ENCODE measurements at regions not wholly inside any gene's neighbourhood (a gene's known extent, or its start where the extent isn't known, plus 50 kb on each side); places are given as distances from the start of the nearest gene placed in this dataset.
"Not testable (repeated sequence)": the region's sequence is repeated elsewhere in the genome, so short reads cannot be mapped to it uniquely, and the experiment has no call there.

DNA sequence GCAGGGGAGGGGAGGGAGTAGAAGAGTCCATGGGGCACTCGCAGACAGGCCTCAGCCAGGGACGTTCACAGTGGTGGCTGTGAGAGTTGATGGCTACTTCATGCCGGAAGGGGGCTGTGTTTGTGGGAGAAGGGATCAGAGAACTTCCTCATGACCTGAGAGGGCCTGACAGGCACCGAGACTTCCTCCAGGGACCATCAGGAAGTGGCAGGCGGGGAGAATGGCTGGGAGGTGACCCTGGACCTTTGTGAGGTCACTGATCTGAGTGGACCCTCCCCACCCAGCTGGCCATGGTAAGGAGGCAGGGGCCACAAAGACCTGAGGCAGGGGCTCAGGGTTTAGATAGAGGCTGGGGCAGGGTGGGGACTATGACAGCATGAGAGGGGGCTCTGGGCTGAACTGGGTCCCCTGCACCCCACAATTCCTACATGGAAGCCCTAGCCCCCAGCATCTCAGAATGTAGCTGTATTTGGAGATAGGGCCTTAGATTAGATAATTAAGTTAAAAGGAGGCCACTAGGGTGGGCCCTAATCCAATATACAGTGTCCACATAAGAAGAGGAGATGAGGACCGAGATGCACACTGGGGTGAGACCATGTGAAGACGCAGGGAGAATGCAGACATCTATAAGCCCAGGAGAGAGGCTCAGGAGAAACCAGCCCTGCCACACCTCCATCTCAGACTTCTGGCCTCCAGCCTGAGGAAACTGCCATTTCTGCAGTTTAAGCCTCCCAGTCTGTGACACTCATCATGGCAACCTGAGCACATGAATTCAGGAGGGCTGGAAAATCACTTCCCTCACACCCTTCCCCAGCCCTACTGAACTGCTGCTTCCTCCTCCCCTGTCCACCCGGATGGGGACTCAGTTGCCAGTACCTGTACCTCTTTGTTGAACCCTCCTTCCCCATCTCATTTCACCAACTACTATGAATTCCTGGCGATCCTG is 273.9 kb upstream of the ZNF32 start:
- 86% methylated on average over 9 of the region's 9 CpGs for WGBS
- TF ChIP-seq POLR2A (IDR thresholded peaks at IDR 0.05) (no peak), POLR2AphosphoS5 (IDR thresholded peaks at IDR 0.05) (no peak)
- TF ChIP-seq, protein P1, sequence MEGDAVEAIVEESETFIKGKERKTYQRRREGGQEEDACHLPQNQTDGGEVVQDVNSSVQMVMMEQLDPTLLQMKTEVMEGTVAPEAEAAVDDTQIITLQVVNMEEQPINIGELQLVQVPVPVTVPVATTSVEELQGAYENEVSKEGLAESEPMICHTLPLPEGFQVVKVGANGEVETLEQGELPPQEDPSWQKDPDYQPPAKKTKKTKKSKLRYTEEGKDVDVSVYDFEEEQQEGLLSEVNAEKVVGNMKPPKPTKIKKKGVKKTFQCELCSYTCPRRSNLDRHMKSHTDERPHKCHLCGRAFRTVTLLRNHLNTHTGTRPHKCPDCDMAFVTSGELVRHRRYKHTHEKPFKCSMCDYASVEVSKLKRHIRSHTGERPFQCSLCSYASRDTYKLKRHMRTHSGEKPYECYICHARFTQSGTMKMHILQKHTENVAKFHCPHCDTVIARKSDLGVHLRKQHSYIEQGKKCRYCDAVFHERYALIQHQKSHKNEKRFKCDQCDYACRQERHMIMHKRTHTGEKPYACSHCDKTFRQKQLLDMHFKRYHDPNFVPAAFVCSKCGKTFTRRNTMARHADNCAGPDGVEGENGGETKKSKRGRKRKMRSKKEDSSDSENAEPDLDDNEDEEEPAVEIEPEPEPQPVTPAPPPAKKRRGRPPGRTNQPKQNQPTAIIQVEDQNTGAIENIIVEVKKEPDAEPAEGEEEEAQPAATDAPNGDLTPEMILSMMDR (IDR thresholded peaks at IDR 0.05): no peak
- H3K9me3 ChIP-seq: no peaks in the 10 kb centered on the region
- no peaks in the 10 kb centered on the region for H3K27me3 ChIP-seq (replicated peaks; ENCODE audit: insufficient read depth)
- no peak overlapping the region for H3K4me3 ChIP-seq
- intact Hi-C loops (cut with DNase I): no loop called here
- no peak for DNase-seq (ENCODE audit: low spot score)
- H3K36me3 ChIP-seq: no peaks in the 10 kb centered on the region
- H3K27ac ChIP-seq: no peak overlapping the region
- H3K4me1 ChIP-seq (replicated peaks): no peaks in the 10 kb centered on the region

DNA sequence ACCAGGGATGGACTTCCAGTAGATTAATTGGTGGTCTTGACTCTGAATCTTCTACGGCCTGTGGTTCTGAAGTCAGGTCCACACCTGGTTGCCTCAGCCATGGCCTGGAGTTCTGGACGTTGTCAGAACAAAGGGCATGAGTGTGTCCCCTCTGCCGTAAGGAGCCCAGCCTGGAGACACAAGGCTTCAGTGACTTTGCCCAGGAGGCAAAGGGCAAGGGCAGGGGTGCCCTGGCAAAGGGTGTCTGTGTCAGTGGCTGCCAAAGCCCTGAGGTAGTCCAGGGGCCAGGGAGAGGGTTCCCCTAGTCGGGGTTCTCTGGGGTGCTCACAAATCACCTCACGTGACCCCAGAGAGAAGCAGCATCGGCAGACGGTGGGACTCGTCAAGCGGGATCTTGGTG is 273.2 kb upstream of the ZNF32 start:
- H3K27ac ChIP-seq: no peak overlapping the region
- no peak for TF ChIP-seq POLR2A (IDR thresholded peaks at IDR 0.05)
- TF ChIP-seq, protein P1 (IDR thresholded peaks at IDR 0.05): no peak
- no peaks in the 10 kb centered on the region for H3K4me1 ChIP-seq (replicated peaks)
- DNase-seq (ENCODE audit: low spot score): peak; percentile 3
- H3K27me3 ChIP-seq (replicated peaks; ENCODE audit: insufficient read depth): no peaks in the 10 kb centered on the region
- 91% methylated on average over 8 of the region's 9 CpGs for WGBS
- no peaks in the 10 kb centered on the region for H3K9me3 ChIP-seq
- intact Hi-C loops (cut with DNase I): no loop called here
- no peak overlapping the region for H3K4me3 ChIP-seq
- no peaks in the 10 kb centered on the region for H3K36me3 ChIP-seq

DNA sequence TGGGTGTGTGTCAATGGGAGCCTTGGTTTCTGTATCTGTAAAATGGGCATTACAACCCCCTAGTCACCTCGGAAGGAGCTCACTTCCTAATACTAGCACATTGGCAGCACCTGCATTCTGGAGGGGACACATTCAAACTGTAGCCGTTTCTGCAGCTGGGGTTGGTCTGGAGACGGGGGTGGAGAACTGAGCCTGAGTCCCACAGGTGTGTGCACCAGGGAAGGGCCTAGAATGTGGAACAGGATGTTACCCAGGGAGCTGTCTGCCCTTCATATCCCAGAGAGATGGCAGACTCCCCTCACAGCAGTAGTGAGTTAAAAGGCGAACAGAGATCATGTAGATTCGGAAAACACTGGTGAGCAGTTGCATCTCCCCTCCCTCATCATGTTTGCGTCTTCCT is 272.8 kb upstream of the ZNF32 start:
- intact Hi-C loops (cut with DNase I): no loop called here
- H3K27me3 ChIP-seq (replicated peaks; ENCODE audit: insufficient read depth): no peaks in the 10 kb centered on the region
- no peak overlapping the region for H3K27ac ChIP-seq
- no peaks in the 10 kb centered on the region for H3K36me3 ChIP-seq
- 93% methylated on average over 6 of the region's 6 CpGs for WGBS
- H3K4me3 ChIP-seq: no peak overlapping the region
- H3K9me3 ChIP-seq: no peaks in the 10 kb centered on the region
- DNase-seq (ENCODE audit: low spot score): no peak
- H3K4me1 ChIP-seq (replicated peaks): no peaks in the 10 kb centered on the region
- TF ChIP-seq POLR2AphosphoS5 (IDR thresholded peaks at IDR 0.05) (no peak), POLR2A (IDR thresholded peaks at IDR 0.05) (no peak)
- TF ChIP-seq, protein P1 (IDR thresholded peaks at IDR 0.05): no peak

DNA sequence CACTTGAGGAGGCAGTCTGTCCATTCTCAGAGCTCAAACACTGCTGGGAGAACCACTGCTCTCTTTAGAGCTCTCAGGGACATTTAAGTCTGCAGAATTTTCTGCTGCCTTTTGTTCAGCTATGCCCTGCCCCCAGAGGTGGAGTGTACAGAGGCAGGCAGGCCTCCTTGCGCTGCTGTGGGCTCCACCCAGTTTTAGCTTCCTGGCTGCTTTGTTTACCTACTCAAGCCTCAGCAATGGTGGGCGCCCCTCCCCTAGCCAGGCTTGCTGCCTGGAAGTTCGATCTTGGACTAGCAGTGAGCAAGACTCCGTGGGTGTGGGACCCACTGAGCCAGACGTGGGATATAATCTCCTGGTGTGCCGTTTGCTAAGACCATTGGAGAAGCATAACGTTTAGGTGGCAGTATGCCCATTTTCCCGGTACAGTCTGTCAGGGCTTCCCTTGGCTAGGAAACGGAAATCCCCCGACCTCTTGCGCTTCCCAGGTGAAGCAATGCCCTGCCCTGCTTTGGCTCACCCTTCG is 271.6 kb upstream of the ZNF32 start:
- H3K36me3 ChIP-seq; H3K4me1 ChIP-seq (replicated peaks); H3K9me3 ChIP-seq; intact Hi-C loops (cut with DNase I); H3K27ac ChIP-seq; H3K27me3 ChIP-seq (replicated peaks; ENCODE audit: insufficient read depth); H3K4me3 ChIP-seq: not testable (repeated sequence)
- WGBS: 82% methylated on average over 12 of the region's 12 CpGs
- peak; percentile 2 for DNase-seq (ENCODE audit: low spot score)

DNA sequence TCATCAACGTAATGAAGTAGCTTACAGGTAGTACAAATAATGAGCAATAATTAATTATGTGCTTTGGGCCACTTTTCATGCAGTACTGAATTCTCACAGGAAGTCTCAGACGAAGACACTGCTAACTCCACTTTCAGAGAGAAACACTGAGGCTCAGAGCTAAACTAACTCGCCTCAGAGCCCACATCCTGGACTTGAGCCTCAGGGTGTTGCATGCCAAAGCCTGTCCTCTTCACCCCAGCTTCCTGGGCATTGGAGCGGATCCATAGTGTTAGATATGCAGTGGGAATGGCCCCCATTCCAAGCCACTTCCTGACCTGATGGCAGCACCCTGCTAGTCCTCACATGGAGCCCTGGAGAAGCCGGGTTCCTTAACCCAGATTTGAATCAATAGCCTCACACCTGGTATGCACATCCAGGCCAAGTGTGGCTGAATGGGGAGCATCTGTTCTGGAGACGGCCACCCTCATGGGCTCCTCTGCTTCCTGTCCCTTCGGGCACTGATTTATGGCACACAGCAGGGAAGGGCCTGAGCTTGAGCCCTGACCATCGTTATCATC is 265.1 kb upstream of the ZNF32 start:
- Histone ChIP-seq H3K4me1 (replicated peaks) (no peaks in the 10 kb centered on the region), H3K9me3 (no peaks in the 10 kb centered on the region), H3K4me3 (no peak overlapping the region), H3K27me3 (replicated peaks; ENCODE audit: insufficient read depth) (no peaks in the 10 kb centered on the region), H3K27ac (no peak overlapping the region), H3K36me3 (no peaks in the 10 kb centered on the region)
- 75% methylated on average over 8 of the region's 8 CpGs for WGBS
- TF ChIP-seq POLR2A (IDR thresholded peaks at IDR 0.05) (no peak), POLR2AphosphoS5 (IDR thresholded peaks at IDR 0.05) (no peak)
- TF ChIP-seq, protein P1 (IDR thresholded peaks at IDR 0.05): no peak
- intact Hi-C loops (cut with DNase I): loop anchor here (5.0 kb wide), 1 partner anchor 221 kb away; no protein-coding TSS in a partner anchor
- DNase-seq (ENCODE audit: low spot score): no peak
